ENCODE measurements at regions not wholly inside any gene's neighbourhood (a gene's known extent, or its start where the extent isn't known, plus 50 kb on each side); places are given as distances from the start of the nearest gene placed in this dataset.
"Not testable (repeated sequence)": the region's sequence is repeated elsewhere in the genome, so short reads cannot be mapped to it uniquely, and the experiment has no call there.

- DNase-seq, result no peak
These were observed 1569.0 kb downstream of the OLFM4 start for GRCh38 chr13:54597540-54598088.

DNA sequence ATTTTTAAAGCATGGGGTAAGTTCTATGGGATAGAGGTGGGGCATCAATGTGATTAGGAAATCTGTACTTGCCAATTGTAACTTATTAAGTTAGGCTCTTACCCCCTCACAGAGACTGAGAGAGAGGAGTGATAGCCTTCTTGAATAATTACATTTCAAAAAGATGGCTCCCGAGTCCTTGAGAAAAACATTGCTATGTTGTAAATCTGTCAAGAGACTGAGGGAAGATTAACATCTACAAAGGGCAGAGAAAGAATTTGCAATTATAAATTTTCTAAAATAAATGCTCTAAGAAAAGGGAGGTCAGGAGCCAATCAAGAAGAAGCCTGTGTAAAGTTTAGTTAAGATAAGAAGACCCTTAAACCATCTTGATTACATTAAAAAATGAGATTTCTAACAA lies 1570.8 kb downstream of the OLFM4 start:
- DNase-seq, result no peak

GRCh38 chr13:54606944-54607343 lies 1578.3 kb downstream of the OLFM4 start:
- DNase-seq, result no peak

GRCh38 chr13:54607421-54607820 lies 1578.8 kb downstream of the OLFM4 start:
- no peak for DNase-seq

- DNase-seq, result no peak
These were observed 1582.8 kb downstream of the OLFM4 start for GRCh38 chr13:54611390-54611789.

DNA sequence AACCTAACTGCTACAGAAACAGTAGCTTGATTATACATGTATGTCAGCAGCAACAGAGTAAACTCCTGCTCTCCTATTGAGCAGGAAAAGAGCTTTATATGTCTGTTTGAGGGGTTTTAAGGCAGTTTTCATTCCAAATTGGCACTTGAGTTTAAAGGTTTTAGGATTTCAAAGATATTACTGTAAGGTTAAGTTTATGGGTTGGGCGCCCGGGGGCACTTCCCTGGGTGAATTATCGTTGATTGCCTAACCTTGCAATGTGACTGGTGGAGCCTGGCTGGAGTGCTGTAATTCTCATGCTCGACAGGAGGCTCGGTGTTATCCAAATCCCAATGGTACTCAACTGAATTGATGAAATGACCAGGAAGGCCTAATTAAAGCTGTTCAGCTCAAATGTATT lies 1586.1 kb downstream of the OLFM4 start:
- DNase-seq, result no peak

DNA sequence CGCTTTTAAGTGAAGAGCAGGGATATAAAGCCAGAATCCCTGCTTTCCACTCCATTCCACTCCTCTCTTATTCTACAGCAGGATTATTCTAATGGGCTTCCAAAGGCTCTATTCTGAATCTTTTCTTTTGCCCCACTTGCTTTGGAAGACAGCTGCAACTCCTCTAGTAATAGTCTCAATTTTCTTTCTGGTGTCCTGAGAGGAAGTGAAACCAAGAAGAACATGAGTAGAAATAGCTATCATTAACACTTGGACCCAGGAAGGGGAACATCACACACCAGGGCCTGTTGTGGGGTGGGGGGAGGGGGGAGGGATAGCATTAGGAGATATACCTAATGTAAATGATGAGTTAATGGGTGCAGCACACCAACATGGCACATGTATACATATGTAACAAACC lies 1597.9 kb downstream of the OLFM4 start:
- DNase-seq, result not testable (repeated sequence)

DNA sequence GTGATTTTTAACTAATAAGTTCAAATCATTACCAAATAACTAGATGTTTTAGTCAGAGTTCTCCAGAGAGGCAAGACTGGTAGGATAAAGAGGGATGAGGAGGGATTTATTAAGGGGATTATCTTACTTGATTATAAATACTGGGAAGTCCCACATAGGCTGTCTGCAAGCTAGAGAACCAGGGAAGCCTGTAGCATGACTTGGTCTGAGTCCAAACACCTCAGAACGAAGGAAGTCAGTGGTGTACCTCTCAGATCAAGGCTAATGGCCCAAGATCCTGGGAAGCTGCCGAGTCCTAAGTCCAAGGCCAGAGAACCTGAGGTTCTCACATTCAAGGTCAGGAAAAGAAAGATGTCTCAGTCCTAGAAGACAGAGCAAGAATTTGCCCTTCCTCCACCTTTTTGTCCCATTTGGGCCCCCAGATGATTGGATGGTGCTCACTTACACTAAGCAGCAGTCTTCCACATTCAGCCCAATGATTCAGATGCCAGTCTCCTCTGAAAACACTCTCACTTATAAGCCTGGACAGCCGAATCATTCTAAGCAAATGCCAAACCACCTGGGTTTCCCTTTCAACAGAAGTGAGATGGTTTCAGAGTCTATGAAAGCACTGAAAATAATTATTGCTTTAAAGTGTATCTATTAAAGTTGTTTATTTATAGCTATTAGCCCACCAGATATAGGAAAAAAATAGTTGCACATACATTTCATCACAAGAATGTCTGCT lies 1599.2 kb downstream of the OLFM4 start:
- DNase-seq, result no peak

- no peak for DNase-seq
These were observed 1599.8 kb downstream of the OLFM4 start for GRCh38 chr13:54628383-54628782.

DNA sequence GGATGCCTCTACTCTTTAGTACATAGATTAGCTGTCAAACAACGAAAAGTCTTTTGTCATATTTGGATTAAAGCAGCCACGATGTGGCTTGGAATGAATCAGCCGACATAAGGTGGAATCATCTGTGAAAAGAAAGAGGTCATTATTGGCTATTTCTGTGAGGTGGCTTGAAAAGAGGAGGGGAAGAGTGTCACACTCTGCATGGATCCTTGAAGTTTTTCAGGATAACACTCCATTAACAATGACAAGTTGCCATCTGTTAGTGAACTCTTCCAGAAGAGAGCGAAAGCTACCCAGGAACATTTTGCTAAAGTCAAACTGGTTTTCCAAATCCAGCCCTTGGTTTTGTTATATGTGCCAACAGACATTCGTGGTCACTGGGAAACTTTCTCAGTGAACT lies 1604.8 kb downstream of the OLFM4 start:
- no peak for DNase-seq

DNA sequence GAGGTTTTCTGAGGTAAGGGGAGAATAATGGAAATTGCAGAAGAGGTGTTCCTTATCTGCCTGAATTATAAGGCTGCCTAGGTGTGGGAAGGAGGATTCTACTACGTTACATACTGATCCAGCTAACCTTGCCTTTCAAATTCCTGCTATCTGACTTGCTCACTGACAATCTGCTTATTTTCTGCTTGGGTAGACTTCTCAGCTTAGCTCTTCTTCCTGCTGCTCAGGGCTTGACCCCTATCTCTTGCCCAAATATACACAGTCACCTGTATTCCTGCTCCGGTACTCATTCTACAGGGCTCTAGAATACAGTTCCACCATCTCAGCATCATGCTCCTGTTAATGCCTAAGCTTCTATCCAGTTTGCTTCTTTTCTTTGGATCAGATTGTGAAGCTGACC lies 1607.6 kb downstream of the OLFM4 start:
- no peak for DNase-seq

DNA sequence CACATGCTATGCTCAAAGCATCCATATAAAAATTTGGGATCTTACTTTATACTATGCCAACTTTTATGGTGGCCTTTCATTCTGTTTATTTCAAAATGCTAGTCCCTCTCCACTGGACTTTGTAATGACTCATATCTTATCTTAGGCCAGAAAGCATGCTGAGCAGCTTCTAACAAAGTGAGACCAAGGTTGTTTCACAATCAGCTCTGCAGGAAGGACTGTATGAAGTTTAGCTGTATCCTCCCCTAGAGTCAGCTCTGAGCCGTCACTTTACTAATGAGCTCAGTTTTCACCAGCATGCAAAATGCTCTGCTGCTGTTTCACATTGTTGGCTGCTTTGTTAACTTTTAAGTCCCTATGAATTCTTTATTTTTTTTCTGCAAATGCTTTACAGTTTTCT lies 1608.8 kb downstream of the OLFM4 start:
- DNase-seq, result no peak

- no peak for DNase-seq
These were observed 1612.1 kb downstream of the OLFM4 start for GRCh38 chr13:54640719-54641118.

DNA sequence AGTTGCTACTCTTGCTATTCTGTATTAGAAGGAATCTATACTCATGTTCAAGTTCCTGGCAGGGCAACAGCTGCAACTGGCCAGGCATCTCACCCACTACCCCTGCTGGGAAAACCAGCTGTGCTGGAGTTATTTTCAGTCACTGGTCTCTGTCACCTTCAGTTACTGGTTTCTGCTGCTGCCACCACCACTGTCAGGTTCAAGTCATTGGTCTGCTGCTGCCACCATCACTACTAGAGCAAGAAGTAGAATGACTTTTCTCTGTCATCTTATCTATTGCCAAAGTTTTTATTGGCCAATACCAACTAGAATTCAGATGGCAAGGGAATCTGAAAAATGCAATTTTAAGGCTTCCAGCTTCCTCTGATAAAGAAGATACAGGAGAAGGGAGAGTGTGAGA lies 1615.2 kb downstream of the OLFM4 start:
- DNase-seq, result no peak

- DNase-seq, result no peak
These were observed 1618.7 kb downstream of the OLFM4 start for GRCh38 chr13:54647275-54647674.

GRCh38 chr13:54657588-54657987 lies 1629.0 kb downstream of the OLFM4 start:
- no peak for DNase-seq

GRCh38 chr13:54658771-54659170 lies 1630.2 kb downstream of the OLFM4 start:
- no peak for DNase-seq

GRCh38 chr13:54660277-54660676 lies 1631.7 kb downstream of the OLFM4 start:
- no peak for DNase-seq

- DNase-seq, result no peak
These were observed 1648.0 kb downstream of the OLFM4 start for GRCh38 chr13:54676526-54677113.

DNA sequence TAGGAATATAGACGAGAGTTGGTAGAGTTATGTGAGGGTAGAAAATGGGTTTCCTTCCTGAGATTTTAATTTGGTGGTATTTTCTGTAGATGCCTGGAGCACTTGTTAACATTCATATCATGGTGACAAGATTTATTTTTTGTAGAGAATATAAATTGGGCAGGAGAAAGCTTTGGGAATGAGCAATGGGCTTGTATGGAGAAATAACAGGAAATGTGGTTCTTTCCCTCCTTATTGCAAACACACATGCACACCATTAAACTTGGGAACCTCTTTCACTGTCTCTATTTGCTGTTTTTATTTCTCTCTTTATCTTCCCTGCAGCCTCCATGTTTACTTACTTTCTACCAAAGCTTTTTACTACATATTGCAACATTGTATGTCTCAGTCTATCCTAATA lies 1653.6 kb downstream of the OLFM4 start:
- DNase-seq, result no peak

GRCh38 chr13:54687173-54687572 lies 1658.6 kb downstream of the OLFM4 start:
- DNase-seq, result no peak

DNA sequence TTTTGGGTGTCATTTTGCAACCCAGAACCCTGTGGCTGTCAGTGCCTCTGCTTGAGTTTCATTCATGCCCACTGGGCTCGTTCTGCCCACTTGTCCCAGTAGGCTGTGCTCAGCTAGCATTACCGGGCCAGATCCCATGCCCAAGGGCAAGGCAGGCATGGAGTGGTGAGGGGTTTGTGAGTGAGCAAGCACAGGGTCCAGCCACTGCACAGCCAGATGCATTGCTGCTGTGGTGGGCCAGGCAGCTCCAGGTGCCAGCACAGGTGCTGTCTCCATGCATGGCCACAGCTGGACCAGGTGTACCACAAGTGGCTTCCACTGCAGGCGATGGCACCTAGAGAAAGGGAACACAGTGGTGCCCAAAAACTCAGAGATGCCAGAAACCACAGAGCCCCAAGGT lies 1671.2 kb downstream of the OLFM4 start:
- no peak for DNase-seq

- no peak for DNase-seq
These were observed 1677.1 kb downstream of the OLFM4 start for GRCh38 chr13:54705738-54706137.

DNA sequence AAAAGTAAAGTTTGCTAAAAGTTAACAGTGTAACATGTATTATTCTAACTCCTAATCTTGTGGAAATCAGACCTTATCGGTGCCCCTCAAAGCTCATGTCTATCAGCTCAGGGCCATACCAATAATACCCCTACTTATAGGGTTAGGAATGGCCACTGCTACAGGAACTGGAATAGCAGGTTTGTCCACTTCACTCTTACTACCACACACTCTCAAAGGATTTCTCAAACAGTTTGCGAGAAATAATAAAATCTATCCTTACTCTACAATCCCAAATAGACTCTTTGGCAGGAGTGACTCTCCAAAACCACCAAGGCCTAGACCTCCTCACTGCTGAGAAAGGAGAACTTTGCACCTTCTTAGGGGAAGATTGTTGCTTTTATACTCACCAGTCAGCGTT lies 1677.7 kb downstream of the OLFM4 start:
- no peak for DNase-seq
